Ovary (tissue), 3 donors: ENCODE measurements at regions not wholly inside any gene's neighbourhood (a gene's known extent, or its start where the extent isn't known, plus 50 kb on each side); places are given as distances from the start of the nearest gene placed in this dataset.

Experiments used
- EP300 ChIP-seq: sonication (generic); formaldehyde crosslinking; IDR thresholded peaks from one replicate; pipeline ENCODE4 v1.6.1; 2017; ENCODE audit warnings: antibody characterized with exemption
- POLR2A ChIP-seq: fragments of 450-650 bp; IDR thresholded peaks from one replicate; pipeline ENCODE4 v1.6.1; 2017; ENCODE audit warnings: antibody characterized with exemption, mild to moderate bottlenecking, moderate library complexity
- TF ChIP-seq, protein P1 (sequence below), 3 donors: fragments of 450-650 bp in 2 of 3; fragments of 200-600 bp in 1 of 3; IDR thresholded peaks; one replicate each; pipeline versions ENCODE4 v1.5.1 to v1.8.0; 2016 to 2022; ENCODE audit warnings: antibody characterized with exemption in 3 of 3, mild to moderate bottlenecking in 1 of 3
- donor health status: DM: no; HTN: no; CAD: no.

GRCh38 chr2:34179511-34179910, 580.4 kb upstream of the FAM98A start:
- TF ChIP-seq, protein P1, sequence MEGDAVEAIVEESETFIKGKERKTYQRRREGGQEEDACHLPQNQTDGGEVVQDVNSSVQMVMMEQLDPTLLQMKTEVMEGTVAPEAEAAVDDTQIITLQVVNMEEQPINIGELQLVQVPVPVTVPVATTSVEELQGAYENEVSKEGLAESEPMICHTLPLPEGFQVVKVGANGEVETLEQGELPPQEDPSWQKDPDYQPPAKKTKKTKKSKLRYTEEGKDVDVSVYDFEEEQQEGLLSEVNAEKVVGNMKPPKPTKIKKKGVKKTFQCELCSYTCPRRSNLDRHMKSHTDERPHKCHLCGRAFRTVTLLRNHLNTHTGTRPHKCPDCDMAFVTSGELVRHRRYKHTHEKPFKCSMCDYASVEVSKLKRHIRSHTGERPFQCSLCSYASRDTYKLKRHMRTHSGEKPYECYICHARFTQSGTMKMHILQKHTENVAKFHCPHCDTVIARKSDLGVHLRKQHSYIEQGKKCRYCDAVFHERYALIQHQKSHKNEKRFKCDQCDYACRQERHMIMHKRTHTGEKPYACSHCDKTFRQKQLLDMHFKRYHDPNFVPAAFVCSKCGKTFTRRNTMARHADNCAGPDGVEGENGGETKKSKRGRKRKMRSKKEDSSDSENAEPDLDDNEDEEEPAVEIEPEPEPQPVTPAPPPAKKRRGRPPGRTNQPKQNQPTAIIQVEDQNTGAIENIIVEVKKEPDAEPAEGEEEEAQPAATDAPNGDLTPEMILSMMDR (IDR thresholded peaks at IDR 0.05): no peak
- no peak for TF ChIP-seq EP300
- TF ChIP-seq POLR2A: no peak
